Endothelial cell (in vitro differentiated cells): ENCODE measurements at regions not wholly inside any gene's neighbourhood (a gene's known extent, or its start where the extent isn't known, plus 50 kb on each side); places are given as distances from the start of the nearest gene placed in this dataset.
"Not testable (repeated sequence)": the region's sequence is repeated elsewhere in the genome, so short reads cannot be mapped to it uniquely, and the experiment has no call there.

Source experiments
- DNase-seq: peaks from one replicate; pipeline ENCODE4 v3.0.0; 2021; ENCODE audit warnings: low spot score
- H3K27ac Mint-ChIP-seq: one replicate; pipeline ENCODE4 v1.8.0; 2021; ENCODE audit warnings: mixed read lengths, inconsistent platforms; ENCODE audit not compliant: unreplicated experiment
- H3K27me3 Mint-ChIP-seq: one replicate; pipeline ENCODE4 v1.8.0; 2021; ENCODE audit warnings: mild to moderate bottlenecking, moderate library complexity, mixed read lengths, inconsistent platforms; ENCODE audit not compliant: unreplicated experiment
- H3K36me3 Mint-ChIP-seq: one replicate; pipeline ENCODE4 v1.8.0; 2021; ENCODE audit warnings: mild to moderate bottlenecking, low read depth, mixed read lengths, inconsistent platforms; ENCODE audit not compliant: unreplicated experiment
- H3K4me1 Mint-ChIP-seq: one replicate; pipeline ENCODE4 v1.8.0; 2021; ENCODE audit warnings: mild to moderate bottlenecking, mixed read lengths, inconsistent platforms; ENCODE audit not compliant: unreplicated experiment
- H3K4me3 Mint-ChIP-seq: one replicate; pipeline ENCODE4 v1.8.0; 2021; ENCODE audit warnings: mild to moderate bottlenecking, mixed read lengths, inconsistent platforms; ENCODE audit not compliant: unreplicated experiment
- H3K9me3 Mint-ChIP-seq: one replicate; pipeline ENCODE4 v1.8.0; 2021; ENCODE audit warnings: mixed read lengths, inconsistent platforms; ENCODE audit not compliant: unreplicated experiment
- TF ChIP-seq, protein P1 (sequence below): fragments of 200-600 bp; sonication (generic); IDR thresholded peaks from one replicate; pipeline ENCODE4 v1.5.0; 2021; ENCODE audit warnings: antibody characterized with exemption; ENCODE audit not compliant: unreplicated experiment

DNA sequence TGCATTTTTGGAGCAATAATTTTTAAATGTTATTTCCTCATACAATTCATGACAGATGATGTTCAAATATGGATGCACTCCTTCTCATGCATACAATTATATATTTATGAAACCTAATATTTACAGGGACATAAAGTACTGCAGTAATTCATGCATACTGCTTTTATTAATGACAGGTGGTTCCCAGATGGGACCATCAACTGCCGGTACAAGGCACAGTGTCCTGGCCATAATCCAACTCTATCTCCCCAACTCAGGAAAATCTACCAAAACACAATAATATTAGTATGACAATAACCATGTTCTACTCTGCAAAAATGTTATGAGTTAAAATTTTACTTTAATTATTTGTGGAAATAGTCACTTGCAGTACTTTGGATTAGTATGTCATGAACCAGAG lies 77.8 kb downstream of the VIP start:
- TF ChIP-seq, protein P1, sequence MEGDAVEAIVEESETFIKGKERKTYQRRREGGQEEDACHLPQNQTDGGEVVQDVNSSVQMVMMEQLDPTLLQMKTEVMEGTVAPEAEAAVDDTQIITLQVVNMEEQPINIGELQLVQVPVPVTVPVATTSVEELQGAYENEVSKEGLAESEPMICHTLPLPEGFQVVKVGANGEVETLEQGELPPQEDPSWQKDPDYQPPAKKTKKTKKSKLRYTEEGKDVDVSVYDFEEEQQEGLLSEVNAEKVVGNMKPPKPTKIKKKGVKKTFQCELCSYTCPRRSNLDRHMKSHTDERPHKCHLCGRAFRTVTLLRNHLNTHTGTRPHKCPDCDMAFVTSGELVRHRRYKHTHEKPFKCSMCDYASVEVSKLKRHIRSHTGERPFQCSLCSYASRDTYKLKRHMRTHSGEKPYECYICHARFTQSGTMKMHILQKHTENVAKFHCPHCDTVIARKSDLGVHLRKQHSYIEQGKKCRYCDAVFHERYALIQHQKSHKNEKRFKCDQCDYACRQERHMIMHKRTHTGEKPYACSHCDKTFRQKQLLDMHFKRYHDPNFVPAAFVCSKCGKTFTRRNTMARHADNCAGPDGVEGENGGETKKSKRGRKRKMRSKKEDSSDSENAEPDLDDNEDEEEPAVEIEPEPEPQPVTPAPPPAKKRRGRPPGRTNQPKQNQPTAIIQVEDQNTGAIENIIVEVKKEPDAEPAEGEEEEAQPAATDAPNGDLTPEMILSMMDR: no peak
- Mint-ChIP-seq H3K4me3 (no peak overlapping the region), H3K4me1 (no peaks in the 10 kb centered on the region), H3K27me3 (no peaks in the 10 kb centered on the region), H3K27ac (no peak overlapping the region), H3K36me3 (no peaks in the 10 kb centered on the region), H3K9me3 (no peaks in the 10 kb centered on the region)
- DNase-seq: no peak

DNA sequence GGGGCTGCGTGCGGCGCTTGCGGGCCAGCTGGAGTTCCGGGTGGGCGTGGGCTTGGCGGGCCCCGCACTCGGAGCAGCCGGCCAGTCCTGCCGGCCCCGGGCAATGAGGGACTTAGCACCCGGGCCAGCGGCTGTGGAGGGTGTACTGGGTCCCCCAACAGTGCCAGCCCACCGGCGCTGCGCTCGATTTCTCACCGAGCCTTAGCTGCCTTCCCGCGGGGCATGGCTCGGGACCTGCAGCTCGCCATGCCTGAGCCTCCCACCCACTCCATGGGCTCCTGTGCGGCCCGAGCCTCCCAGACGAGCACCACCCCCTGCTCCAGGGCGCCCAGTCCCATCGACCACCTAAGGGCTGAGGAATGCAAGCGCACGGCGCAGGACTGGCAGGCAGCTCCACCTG lies 83.8 kb downstream of the VIP start:
- not testable (repeated sequence) for H3K27ac Mint-ChIP-seq, H3K9me3 Mint-ChIP-seq, H3K27me3 Mint-ChIP-seq, DNase-seq, H3K36me3 Mint-ChIP-seq, H3K4me3 Mint-ChIP-seq, H3K4me1 Mint-ChIP-seq

DNA sequence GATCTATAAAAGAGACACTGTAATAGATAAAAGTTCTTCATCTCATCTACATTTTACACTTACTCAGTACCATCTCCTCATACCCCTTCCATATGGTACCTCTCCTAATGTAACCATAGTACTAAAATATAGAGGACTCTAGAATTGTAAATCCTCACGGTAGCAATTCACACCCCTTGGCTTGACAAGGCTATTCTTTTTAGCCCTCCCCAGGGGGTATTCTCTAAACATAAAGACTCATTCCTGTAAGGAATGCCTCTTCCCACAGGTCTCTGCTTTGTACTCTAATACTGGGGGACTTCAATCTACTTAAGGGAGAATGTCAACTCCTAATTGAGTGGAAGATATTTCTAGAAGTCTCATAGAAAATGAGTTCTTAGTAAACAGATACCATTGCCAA lies 85.9 kb downstream of the VIP start:
- Mint-ChIP-seq H3K27ac (no peak overlapping the region), H3K4me1 (no peaks in the 10 kb centered on the region), H3K4me3 (no peak overlapping the region), H3K27me3 (peaks cover 1% of the 10 kb centered on the region), H3K9me3 (no peaks in the 10 kb centered on the region), H3K36me3 (no peaks in the 10 kb centered on the region)
- no peak for DNase-seq
- TF ChIP-seq, protein P1: no peak

DNA sequence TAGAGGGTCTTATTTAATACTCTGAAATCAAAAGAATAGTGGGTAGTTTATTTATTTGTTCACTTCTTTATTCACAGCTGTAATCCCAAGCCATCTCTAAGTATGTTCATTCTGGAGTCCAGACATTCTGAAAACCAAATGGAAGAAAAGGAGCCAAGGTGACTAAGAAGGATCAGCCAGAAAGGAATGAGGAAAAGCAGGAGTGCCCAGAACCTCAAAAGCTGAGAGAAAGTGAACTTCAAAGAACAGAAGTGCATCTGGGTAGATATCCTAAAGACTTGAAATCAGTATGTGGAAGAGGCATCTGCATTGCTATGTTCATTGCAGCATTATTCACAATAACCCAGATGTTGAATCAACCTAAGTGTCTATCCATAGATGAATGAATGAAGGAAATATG lies 94.8 kb downstream of the VIP start:
- Mint-ChIP-seq H3K4me1 (no peaks in the 10 kb centered on the region), H3K4me3 (no peak overlapping the region), H3K36me3 (no peaks in the 10 kb centered on the region), H3K27me3 (no peaks in the 10 kb centered on the region), H3K27ac (no peak overlapping the region), H3K9me3 (peaks cover 10% of the 10 kb centered on the region)
- TF ChIP-seq, protein P1: no peak
- DNase-seq: no peak

DNA sequence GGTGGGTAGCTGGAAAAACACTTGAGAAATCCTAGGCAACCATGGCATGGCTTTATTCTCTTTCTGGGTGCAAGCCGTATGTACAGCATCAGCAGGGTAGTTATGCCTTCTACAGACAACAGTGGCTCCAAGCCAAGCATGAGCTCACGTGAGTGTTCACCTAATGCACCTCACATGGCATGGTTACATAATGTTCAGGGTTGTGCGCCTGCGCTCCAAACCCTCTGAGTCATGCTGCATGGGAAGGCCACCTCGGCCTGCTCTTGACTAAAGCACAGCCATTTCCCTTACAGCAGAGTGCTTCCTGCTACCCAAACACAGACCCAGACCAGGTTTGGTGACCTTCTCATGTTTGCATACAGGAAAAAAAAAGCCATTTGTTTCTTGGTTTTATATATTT lies 96.2 kb downstream of the VIP start:
- Mint-ChIP-seq H3K9me3 (peaks cover 10% of the 10 kb centered on the region), H3K27me3 (no peaks in the 10 kb centered on the region), H3K27ac (no peak overlapping the region), H3K4me3 (no peak overlapping the region), H3K4me1 (no peaks in the 10 kb centered on the region), H3K36me3 (no peaks in the 10 kb centered on the region)
- no peak for DNase-seq
- TF ChIP-seq, protein P1: no peak

DNA sequence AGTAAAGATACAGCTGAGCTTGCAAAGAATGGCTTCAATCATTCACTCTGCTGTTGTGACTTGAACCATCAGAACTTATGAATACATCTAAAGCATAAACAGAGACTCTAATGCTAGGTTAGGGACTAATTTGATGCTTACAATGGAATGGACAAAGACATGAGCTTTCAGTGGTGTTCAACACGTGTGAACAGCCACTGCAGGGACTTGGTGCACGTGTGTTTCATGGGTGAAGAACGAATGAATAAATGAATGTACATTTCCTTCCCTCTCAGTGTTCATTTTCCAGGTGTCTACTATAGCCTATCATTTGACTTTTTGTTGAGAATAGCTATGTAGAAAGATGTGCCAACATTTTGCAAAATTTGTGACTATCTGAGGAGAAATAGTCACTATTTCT lies 98.3 kb downstream of the VIP start:
- Mint-ChIP-seq H3K4me3 (no peak overlapping the region), H3K9me3 (peaks cover 10% of the 10 kb centered on the region), H3K4me1 (no peaks in the 10 kb centered on the region), H3K27ac (no peak overlapping the region), H3K27me3 (no peaks in the 10 kb centered on the region), H3K36me3 (no peaks in the 10 kb centered on the region)
- TF ChIP-seq, protein P1: no peak
- no peak for DNase-seq
